Breast epithelium (tissue), 4 donors: ENCODE measurements at regions not wholly inside any gene's neighbourhood (a gene's known extent, or its start where the extent isn't known, plus 50 kb on each side); places are given as distances from the start of the nearest gene placed in this dataset.
A peak's percentile ranks its signal among the peaks of the same experiment; 100 is the strongest.

Experiments used
- DNase-seq, 2 donors: peaks; one replicate each; pipeline ENCODE4 v3.0.0-alpha.2; 2019; ENCODE audit warnings: low spot score in 2 of 2
- H3K27ac ChIP-seq, 2 donors: fragments of 200-600 bp; sonication (generic) in 1 of 2; one replicate each; pipeline ENCODE4 v1.5.1; 2016 to 2019; ENCODE audit warnings: mild to moderate bottlenecking in 1 of 2
- H3K27me3 ChIP-seq, 2 donors: fragments of 200-600 bp; sonication (generic) in 1 of 2; one replicate each; pipeline versions ENCODE4 v1.5.1 to v1.6.0; 2017 to 2019; ENCODE audit warnings: control low read depth in 1 of 2, mild to moderate bottlenecking in 1 of 2
- H3K36me3 ChIP-seq: fragments of 200-600 bp; one replicate; pipeline ENCODE4 v1.5.1; 2019
- H3K4me1 ChIP-seq, 2 donors: fragments of 200-600 bp; sonication (generic); one replicate each; pipeline ENCODE4 v1.5.1; 2016 to 2019; ENCODE audit warnings: control low read depth in 1 of 2
- H3K4me3 ChIP-seq, 3 donors: fragments of 200-600 bp; sonication (generic); 1 replicate in 2 of 3; 2 replicates in 1 of 3; pipeline ENCODE4 v1.5.1; 2016 to 2019; ENCODE audit warnings: mild to moderate bottlenecking in 3 of 3, moderate library complexity in 2 of 3
- H3K9me3 ChIP-seq, 2 donors: fragments of 200-600 bp; sonication (generic) in 1 of 2; one replicate each; pipeline ENCODE4 v1.5.1; 2016 to 2019; ENCODE audit warnings: control low read depth in 1 of 2
- POLR2A ChIP-seq: fragments of 450-650 bp; IDR thresholded peaks from one replicate; pipeline ENCODE4 v1.6.1; 2016; ENCODE audit warnings: antibody characterized with exemption, mild to moderate bottlenecking, moderate library complexity
- POLR2AphosphoS5 ChIP-seq, 3 donors: sonication (generic); formaldehyde crosslinking; IDR thresholded peaks; one replicate each; pipeline ENCODE4 v1.6.1; 2017; ENCODE audit warnings: antibody characterized with exemption in 3 of 3
- intact Hi-C: fragments of 100-400 bp; cut with DNase I; formaldehyde crosslinking; loops from one replicate; pipeline ENCODE4 v1.15.1; 2023; ENCODE audit warnings: low total_unique reads
- TF ChIP-seq, protein P1 (sequence below), 3 donors: fragments of 450-650 bp; IDR thresholded peaks; one replicate each; pipeline ENCODE4 v1.5.1; 2016 to 2017; ENCODE audit warnings: antibody characterized with exemption in 3 of 3, mild to moderate bottlenecking in 3 of 3, moderate library complexity in 3 of 3

DNA sequence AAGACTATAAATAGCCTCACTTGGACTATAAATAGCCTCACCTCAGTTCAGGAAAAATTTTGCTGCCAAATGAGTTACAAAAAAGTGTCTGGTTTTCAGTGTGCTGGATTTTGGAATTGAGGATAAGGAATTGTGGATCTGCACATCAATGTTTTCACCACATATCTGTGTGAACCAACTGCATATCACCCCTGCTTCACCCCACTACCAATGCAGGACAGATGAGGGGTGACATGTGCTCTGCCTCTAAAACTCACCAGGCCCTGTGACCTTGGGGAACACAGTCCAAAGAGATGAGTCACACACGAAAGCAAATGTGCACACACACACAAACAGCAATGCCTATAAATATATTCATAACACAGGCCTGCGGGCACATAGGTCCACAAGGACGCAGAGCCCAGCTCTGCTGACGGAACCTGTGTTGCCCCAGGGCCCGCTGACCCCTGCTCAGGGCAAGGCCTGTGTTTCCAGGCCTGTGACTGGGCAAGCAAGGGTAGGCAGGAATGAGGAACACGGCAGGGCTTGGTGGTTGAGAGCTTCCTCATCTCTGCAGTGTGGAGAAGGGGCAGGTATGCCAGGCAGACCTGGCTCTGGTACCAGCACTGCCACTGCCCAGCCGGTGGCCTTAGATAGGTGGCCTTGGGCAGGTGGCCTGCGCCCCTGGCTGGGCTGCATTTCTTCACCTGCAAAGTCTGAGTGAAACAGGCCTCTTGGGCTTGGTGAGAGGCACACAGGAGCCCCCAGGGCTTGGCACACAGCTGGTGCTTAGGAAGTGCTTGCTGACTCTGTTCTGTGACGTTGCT lies 82.4 kb downstream of the ARL6IP4 start:
- Histone ChIP-seq H3K36me3 (no peaks in the 10 kb centered on the region), H3K9me3 (no peaks in the 10 kb centered on the region), H3K4me1 (peaks cover 4 to 25% of the 10 kb centered on the region in 2 donors), H3K27me3 (no peaks in the 10 kb centered on the region), H3K4me3 (no peak overlapping the region), H3K27ac (peak overlapping the region; percentile 68 to 82)
- intact Hi-C loops, result no loop called here
- DNase-seq, result peak; percentile 56 to 81
- TF ChIP-seq, protein P1, sequence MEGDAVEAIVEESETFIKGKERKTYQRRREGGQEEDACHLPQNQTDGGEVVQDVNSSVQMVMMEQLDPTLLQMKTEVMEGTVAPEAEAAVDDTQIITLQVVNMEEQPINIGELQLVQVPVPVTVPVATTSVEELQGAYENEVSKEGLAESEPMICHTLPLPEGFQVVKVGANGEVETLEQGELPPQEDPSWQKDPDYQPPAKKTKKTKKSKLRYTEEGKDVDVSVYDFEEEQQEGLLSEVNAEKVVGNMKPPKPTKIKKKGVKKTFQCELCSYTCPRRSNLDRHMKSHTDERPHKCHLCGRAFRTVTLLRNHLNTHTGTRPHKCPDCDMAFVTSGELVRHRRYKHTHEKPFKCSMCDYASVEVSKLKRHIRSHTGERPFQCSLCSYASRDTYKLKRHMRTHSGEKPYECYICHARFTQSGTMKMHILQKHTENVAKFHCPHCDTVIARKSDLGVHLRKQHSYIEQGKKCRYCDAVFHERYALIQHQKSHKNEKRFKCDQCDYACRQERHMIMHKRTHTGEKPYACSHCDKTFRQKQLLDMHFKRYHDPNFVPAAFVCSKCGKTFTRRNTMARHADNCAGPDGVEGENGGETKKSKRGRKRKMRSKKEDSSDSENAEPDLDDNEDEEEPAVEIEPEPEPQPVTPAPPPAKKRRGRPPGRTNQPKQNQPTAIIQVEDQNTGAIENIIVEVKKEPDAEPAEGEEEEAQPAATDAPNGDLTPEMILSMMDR (IDR thresholded peaks at IDR 0.05), result no peak
- peak; percentile 31 to 44 (median 38) for TF ChIP-seq POLR2AphosphoS5 (IDR thresholded peaks at IDR 0.05)

DNA sequence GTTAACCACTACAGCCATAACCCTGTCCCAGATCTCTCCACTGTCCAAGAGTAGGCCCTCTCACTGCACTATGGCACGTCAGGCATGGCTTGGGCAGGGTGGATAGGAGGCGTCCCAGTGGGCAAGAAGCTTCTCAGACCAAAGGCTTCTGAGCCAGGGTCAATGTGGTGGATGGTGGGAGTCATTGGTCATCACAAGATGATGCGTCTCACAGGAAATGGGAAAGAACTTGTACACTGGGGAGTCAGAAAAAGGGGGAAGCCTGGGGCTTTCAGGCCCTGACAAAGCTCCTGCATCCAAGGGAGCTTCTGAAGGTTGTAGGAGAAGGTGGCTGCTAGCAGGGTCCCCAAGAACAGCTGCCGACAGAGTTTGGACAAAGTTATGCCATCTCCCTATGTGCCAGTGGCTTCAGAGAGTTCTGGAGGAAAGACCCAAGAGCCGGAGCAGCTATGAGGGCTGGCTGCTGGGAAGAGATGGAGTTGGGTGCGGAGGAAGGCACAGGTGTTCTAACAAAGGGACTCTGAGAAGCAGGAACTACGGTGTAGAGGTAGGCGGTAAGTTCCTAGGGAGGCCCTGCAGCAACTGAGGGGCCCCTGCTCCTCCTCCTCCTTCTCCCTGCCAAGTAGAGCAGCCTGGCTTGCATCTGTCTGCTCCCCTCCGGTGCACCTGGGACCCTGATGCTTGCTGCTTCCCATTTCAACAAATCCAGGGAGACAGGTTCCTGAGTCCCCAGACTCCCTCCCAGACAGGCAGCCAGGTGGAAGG lies 81.1 kb downstream of the ARL6IP4 start:
- H3K4me1 ChIP-seq, result peaks cover 4 to 25% of the 10 kb centered on the region in 2 donors
- no peak overlapping the region for H3K4me3 ChIP-seq
- DNase-seq, result no peak
- H3K36me3 ChIP-seq, result no peaks in the 10 kb centered on the region
- TF ChIP-seq, protein P1 (IDR thresholded peaks at IDR 0.05), result no peak
- TF ChIP-seq POLR2AphosphoS5 (IDR thresholded peaks at IDR 0.05), result no peak
- intact Hi-C loops, result no loop called here
- H3K9me3 ChIP-seq, result no peaks in the 10 kb centered on the region
- no peaks in the 10 kb centered on the region for H3K27me3 ChIP-seq
- H3K27ac ChIP-seq, result peak overlapping the region in 1 of 2 donors; percentile 82

DNA sequence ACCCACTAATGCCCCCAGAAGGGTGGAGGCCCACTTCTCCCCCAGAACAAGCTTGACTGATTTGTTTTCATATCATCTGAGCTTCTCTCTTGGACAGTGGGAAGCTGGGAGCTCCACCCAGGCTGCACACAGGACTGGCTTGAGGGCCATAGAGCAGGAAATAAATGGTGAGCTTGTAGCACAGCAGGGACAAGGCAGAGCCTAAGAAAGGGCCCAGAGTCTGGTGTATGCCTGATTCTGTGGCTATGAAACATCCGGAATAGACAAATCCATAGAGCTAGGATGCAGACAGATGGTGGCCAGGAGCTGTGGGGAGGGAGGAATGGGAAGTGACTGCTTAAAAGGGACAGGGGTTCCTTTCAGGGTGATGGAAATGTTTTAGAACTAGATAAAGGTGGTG lies 79.0 kb downstream of the ARL6IP4 start:
- no peaks in the 10 kb centered on the region for H3K36me3 ChIP-seq
- H3K4me1 ChIP-seq, result peaks cover 4 to 19% of the 10 kb centered on the region in 2 donors
- peak overlapping the region; percentile 14 to 69 for H3K27ac ChIP-seq
- intact Hi-C loops, result no loop called here
- no peaks in the 10 kb centered on the region for H3K9me3 ChIP-seq
- no peak for DNase-seq
- H3K4me3 ChIP-seq, result no peak overlapping the region
- no peak for TF ChIP-seq POLR2A
- no peak for TF ChIP-seq POLR2AphosphoS5 (IDR thresholded peaks at IDR 0.05)
- TF ChIP-seq, protein P1 (IDR thresholded peaks at IDR 0.05), result no peak
- no peaks in the 10 kb centered on the region for H3K27me3 ChIP-seq

DNA sequence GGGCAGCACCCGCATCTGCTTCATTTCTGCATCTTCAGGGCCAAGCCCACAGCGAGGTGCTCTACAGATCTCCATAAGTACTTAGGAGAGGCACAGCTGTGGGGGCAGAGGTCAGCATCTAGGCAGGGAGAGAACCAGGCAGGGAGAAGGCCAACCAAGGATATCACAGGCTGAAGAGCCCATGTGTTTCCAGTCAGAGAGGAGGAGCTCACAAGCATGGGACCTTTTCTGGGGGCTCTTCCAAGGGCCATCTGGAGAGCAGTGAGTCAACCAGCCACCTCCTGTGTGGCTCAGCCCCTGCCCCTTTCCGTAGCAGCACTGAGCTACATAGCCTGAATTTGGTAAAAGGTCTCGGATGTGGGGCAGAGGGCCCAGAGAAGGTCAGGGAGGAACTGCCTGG lies 78.5 kb downstream of the ARL6IP4 start:
- H3K9me3 ChIP-seq, result no peaks in the 10 kb centered on the region
- no peak for DNase-seq
- H3K4me1 ChIP-seq, result peaks cover 4 to 14% of the 10 kb centered on the region in 2 donors
- intact Hi-C loops, result no loop called here
- H3K4me3 ChIP-seq, result no peak overlapping the region
- TF ChIP-seq, protein P1 (IDR thresholded peaks at IDR 0.05), result no peak
- no peak for TF ChIP-seq POLR2AphosphoS5 (IDR thresholded peaks at IDR 0.05)
- TF ChIP-seq POLR2A, result no peak
- H3K27me3 ChIP-seq, result no peaks in the 10 kb centered on the region
- peak overlapping the region; percentile 14 to 69 for H3K27ac ChIP-seq
- no peaks in the 10 kb centered on the region for H3K36me3 ChIP-seq

DNA sequence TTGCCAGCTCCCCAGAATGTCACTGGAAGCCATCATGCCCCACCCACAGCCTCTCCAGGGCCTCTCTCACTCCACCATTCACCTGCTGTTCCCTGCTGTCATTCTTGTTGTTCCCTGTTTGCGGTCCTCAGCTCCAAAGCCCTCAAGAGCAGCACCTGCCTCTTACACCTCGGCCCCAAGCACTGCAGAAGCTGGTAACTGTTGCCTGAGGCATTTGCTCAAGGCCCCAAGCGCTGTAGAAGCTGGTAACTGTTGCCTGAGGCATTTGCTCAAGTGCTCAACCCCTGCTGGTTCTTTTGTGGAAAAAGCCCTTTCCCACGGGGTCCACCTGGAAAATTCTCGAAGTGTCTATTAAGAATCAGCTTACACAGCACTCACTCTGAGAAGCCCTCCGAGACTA lies 78.0 kb downstream of the ARL6IP4 start:
- peaks cover 4 to 11% of the 10 kb centered on the region in 2 donors for H3K4me1 ChIP-seq
- TF ChIP-seq POLR2A (no peak), POLR2AphosphoS5 (IDR thresholded peaks at IDR 0.05) (no peak)
- TF ChIP-seq, protein P1 (IDR thresholded peaks at IDR 0.05), result no peak
- peak overlapping the region in 1 of 2 donors; percentile 69 for H3K27ac ChIP-seq
- DNase-seq, result no peak
- H3K36me3 ChIP-seq, result no peaks in the 10 kb centered on the region
- no peaks in the 10 kb centered on the region for H3K9me3 ChIP-seq
- intact Hi-C loops, result no loop called here
- no peak overlapping the region for H3K4me3 ChIP-seq
- no peaks in the 10 kb centered on the region for H3K27me3 ChIP-seq
